HG02981 (cell line): ENCODE measurements at regions not wholly inside any gene's neighbourhood (a gene's known extent, or its start where the extent isn't known, plus 50 kb on each side); places are given as distances from the start of the nearest gene placed in this dataset.

Experiments used
- ATAC-seq: cut with Tn5 transposase; IDR thresholded peaks from one replicate; pipeline ENCODE4 v1.9.1; 2021; ENCODE audit warnings: mild to moderate bottlenecking, moderate library complexity; ENCODE audit not compliant: unreplicated experiment

DNA sequence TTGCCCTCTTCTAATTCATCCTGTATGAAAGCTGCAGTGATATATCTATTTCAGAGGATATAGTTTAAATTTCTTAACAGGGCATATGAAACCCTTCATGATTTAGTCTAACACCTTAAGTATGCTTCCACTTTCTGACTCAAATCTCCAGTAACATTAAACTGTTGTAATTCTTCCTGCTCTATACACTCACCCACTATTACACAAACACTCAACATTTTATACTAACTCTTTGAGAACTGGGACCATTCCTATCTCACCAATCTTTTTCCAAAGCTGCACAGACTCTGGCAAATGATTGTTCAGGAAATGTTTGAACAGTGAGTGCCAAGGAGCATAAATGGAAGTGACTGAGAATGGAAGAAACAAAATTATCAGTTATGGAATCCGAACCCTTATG is 560.4 kb upstream of the DPPA4 start:
- ATAC-seq, result no peak

DNA sequence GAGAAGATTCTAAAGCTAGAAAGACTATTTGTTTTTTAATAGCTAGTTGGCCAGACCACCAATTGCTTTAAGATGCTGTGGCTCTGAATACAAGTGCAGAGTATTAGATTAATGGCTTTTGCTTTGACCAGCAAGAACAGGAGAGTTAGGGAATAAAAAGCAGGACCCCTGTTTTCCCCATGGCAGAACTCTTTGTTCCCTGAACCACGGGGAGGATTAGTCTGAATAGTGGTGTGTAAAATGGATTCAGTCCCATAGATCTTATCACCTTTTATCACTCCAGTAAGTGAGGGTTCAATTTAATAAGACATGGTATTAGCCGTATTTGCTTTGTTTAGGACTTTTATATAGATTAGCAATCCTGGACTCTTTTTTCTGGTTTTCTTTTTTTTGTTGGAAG is 562.6 kb upstream of the DPPA4 start:
- no peak for ATAC-seq

- no peak for ATAC-seq
These were observed 563.4 kb upstream of the DPPA4 start for GRCh38 chr3:109900783-109901182.

GRCh38 chr3:109902549-109902948 is 565.2 kb upstream of the DPPA4 start:
- no peak for ATAC-seq

DNA sequence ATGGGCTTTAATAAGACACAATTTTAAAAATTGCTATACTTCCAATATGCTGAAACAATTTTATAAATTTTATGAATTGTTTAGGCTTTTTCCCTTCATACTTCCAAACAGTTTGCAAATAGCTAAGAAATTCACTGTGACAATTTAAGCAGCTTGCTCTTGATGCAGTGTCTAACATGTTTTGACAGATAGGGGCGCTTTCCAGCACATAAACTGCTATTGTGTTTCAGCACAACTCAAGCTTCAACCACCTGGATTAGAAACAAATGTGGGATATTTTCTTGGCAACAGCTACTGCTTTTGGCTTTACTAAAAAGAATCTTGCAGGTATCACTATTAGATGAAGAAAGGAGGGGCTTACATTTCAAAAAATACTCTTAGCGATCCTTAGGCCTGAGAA is 565.8 kb upstream of the DPPA4 start:
- ATAC-seq, result no peak

DNA sequence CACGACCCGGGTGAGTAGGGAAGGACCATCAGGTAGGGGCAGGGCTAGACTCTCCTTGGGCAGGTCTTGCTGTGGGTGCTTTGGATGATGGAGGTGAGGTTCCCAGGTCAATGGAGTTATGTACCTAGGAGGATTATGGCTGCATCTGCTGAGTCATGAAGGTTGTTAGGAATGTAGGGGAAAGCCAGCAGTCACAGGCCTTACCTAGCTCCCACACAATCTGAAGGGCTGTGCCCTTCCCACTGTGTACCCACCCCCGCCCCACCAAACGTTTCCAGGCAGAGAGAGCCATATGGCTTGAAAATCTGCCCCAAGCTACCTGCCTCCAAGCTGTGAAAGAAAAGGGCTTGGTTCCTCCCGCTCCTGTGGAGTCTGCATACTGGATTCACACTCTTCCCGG is 573.4 kb upstream of the DPPA4 start:
- no peak for ATAC-seq

DNA sequence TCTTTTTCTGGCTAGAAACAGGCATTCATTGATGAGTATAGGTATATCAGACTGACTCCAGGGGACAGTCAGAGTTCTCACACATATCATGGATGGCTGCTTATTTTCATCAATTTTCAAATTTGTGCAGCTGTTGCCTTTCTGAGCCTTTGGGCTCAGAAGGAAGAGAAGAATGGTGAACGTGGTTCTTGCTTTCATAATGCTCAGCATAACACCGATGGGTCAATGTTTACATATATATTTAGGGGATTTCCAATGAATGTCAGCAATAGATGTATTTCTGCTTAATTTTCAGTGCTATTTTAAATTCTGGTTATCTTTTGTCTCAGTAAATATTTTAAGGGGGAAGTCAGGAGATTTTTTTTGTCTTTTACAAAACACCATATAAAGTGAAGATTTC is 581.4 kb upstream of the DPPA4 start:
- no peak for ATAC-seq

DNA sequence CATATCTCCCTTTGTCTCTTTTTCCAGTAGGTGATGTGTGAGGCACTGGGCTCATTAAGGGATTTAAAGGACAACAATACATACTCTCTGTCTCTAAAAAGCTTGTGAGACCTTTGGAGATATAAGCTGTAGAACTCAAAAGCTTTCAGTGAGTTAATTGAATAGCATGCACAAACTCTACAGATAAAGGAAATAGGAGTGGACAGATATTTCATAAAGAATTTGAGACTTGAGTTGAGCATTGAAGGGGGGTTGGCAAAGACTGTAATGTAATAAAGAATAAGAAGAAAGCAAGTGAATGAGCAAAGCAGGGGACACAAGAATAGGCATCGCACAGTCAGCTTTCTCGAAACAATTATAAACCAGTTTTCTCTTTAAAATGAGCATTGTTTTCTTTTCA is 583.4 kb upstream of the DPPA4 start:
- no peak for ATAC-seq

DNA sequence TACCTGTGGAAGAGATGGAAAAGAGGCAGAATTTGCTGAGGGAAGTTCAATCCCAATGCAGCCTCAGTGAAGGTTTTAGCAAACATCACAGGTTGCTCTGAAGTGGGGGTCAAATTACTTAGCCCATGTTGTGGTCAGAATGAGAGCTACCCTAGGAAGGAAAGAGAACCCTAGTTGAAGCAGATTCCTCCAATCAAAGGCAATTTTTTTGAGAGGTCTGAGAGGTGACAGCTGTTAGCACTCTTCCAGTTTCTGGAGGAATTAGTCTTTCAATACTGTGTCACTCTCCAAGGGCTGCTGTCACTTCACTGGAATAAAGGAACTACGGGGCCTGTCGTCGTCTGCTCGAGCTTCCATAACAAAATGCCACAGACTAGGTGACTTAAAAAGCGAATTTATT is 584.2 kb upstream of the DPPA4 start:
- no peak for ATAC-seq

DNA sequence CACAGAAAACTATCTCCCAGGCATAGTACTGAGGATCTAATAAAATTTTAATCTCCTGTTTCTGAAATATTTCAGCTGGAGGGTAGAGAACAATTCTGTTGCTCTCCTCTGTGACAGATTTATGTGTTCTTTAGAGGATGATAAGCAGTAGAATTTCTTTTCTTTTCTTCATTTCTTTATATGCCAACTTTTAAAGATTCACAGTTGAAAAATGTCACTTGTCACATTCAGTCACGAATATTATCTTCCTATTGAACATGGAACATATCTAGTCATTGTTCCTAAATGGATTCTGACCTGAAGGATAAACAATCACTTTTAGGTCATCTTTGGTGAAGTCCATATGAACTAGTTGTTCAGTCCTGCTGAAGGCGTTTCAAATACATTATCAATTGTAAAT is 585.5 kb upstream of the DPPA4 start:
- no peak for ATAC-seq

DNA sequence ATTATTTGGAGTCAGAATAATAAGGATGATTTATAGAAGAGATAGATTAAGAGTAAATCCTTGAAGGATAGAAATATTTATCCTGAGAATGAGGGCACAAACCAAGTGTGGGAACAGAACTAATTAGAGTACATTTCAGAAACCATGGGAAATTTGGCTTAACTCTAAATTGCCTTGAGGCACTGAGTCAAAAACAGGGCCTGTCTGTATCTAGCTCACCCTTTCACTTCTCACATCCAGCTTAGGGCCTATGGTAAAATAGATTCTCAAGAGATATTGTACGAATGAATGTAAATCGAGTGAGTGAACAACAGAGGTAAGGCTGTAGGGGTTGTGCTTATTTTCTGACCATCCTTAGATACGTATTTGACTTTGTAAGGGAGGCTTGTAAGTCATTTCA is 586.1 kb upstream of the DPPA4 start:
- ATAC-seq, result no peak

- ATAC-seq, result no peak
These were observed 586.9 kb upstream of the DPPA4 start for GRCh38 chr3:109924196-109924595.

DNA sequence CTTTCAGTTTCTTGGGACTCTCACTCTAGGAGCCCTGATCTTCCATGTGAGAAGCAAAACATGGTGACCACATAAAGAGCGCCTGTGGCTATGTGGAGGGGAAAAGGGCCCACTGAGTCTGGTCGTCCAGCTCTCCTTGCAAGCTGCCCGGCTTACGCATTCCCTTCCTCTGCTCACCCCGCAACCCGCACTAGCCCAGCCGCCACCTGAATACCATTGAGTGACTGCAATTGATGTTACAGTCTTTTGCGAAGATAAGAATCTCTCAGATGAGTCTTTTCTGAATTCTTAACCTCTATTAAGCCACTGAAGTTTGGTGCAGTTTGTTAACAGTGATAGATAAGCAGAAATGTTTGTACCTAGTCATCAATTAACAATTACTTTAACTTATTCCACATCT is 589.0 kb upstream of the DPPA4 start:
- no peak for ATAC-seq

GRCh38 chr3:109927161-109927560 is 589.8 kb upstream of the DPPA4 start:
- peak; percentile 53 for ATAC-seq

- ATAC-seq, result no peak
These were observed 590.4 kb upstream of the DPPA4 start for GRCh38 chr3:109927726-109928125.

DNA sequence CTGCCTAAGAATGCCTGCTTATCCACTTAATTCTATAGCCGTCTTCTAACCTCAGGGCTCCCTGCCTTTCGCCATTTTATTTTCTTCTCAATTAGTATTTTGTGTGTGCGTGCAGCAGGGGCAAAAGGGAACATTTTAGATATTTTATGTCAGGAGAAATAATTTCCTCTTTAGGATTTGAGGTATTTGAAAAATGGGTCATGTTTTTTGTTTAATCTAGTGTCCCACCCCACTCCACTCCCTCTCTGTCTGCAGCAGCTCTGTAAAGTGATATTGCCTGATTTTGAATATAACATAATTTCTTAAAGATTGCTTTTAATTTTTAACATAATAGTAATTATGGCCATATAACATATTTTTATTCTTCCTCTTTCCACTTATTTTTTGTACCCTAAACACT is 593.2 kb upstream of the DPPA4 start:
- ATAC-seq, result no peak

DNA sequence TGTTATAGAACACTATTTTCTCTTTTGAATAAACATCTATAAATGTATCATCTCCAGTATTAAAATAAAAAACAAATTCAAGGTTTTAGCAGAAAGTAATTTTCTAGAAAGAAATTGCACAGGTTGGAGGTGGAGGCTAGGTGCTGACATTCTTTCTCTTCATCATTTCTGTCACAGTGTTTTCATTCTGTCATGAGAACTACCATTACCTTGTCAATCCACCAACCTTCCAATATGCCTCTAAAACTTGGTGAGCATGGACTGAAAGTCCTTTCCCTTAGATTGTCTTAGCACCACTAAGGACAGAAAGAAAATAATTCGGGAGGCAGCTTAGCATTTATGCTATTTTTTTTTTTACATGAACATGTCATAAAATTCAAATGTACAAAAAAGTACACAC is 596.2 kb upstream of the DPPA4 start:
- no peak for ATAC-seq

GRCh38 chr3:109939817-109940216 is 602.5 kb upstream of the DPPA4 start:
- no peak for ATAC-seq

GRCh38 chr3:109943181-109943580 is 605.8 kb upstream of the DPPA4 start:
- ATAC-seq, result no peak

DNA sequence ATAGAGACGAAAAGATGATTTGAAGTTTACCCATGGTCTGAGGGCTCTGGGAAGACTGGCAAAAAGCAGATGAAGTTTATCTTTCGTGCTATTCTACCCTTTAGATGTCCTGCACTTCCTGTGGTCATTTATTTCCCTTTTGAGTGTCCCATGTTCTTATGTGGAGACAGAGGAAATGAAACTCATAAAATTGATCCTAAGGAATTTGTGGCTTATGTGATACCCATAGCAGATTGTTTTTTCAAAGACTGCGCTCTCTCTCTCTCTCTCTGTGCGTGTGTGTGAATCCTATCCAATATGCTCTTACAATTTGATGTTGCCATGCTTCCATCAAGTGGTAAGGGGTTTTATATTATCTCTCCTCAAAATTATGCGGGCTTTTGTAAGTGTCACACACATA is 607.5 kb upstream of the DPPA4 start:
- no peak for ATAC-seq

DNA sequence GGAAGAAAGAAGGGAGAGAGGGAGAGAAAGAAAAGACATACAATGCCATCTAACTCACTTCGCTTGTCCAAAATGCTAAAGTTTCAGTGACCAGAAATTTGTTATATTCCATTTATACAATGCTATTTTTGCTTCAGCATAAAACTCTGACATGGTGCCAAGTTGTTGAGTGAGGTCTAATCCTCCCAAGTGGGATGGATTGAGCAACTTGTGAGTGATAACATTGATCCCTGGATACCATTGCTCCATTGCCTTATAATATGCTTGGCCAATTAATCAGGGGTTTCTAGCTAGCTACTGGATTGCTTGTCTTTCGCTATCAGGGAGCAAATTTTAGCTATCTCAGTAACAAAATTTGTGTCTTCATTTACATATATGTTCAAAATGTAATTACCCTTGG is 615.6 kb upstream of the DPPA4 start:
- ATAC-seq, result no peak

- ATAC-seq, result no peak
These were observed 626.5 kb upstream of the DPPA4 start for GRCh38 chr3:109963831-109964230.

- ATAC-seq, result no peak
These were observed 636.4 kb upstream of the DPPA4 start for GRCh38 chr3:109973733-109974132.

DNA sequence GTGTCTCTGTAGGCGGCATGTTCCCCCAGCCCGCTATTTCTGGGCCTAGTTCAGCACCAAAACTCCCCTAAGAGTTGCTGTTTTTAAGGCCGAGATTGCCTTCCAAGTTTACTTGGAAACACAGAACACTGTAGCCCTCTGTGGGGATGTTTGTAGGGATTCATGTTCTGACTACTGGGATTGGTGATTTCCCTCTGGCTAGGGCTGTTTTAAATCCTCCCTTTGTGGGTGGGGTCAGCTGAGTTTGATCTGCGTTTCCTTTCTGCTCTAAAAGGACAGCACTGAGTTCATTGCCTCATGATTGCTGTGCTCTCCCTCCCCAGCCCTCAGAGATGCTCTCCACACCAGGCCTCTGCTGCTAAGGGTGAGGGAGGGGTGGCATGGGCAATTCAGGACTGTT is 640.6 kb upstream of the DPPA4 start:
- ATAC-seq, result no peak
